ENCODE measurements at regions not wholly inside any gene's neighbourhood (a gene's known extent, or its start where the extent isn't known, plus 50 kb on each side); places are given as distances from the start of the nearest gene placed in this dataset.

- H3K36me3 ChIP-seq: no peaks in the 10 kb centered on the region
- no peak overlapping the region for H3K27ac ChIP-seq
- H3K9me3 ChIP-seq: peaks cover 0 to 59% (median 27%) of the 10 kb centered on the region in 12 donors
- intact Hi-C loops (cut with DNase I): no loop called here
- TF ChIP-seq CTCF (IDR thresholded peaks at IDR 0.05) (no peak), POLR2A (IDR thresholded peaks at IDR 0.05) (no peak)
- H3K27me3 ChIP-seq: no peaks in the 10 kb centered on the region
- no peak overlapping the region for H3K4me3 ChIP-seq
- ATAC-seq: no peak
- DNase-seq: no peak
- H3K4me1 ChIP-seq: no peaks in the 10 kb centered on the region
Measured at GRCh38 chr12:70154960-70155589, 88.2 kb upstream of the CNOT2 start.

GRCh38 chr12:70157099-70157498, 86.1 kb upstream of the CNOT2 start:
- no peaks in the 10 kb centered on the region for H3K27me3 ChIP-seq
- DNase-seq: no peak
- no peak overlapping the region for H3K27ac ChIP-seq
- no peaks in the 10 kb centered on the region for H3K36me3 ChIP-seq
- H3K9me3 ChIP-seq: peaks cover 0 to 66% (median 29%) of the 10 kb centered on the region in 12 donors
- ATAC-seq: no peak
- no peak overlapping the region for H3K4me3 ChIP-seq
- intact Hi-C loops (cut with DNase I): no loop called here
- WGBS, 4 donors: 87 to 93% (median 88%) methylated on average over 1 of the region's 1 CpG
- H3K4me1 ChIP-seq: no peaks in the 10 kb centered on the region
- TF ChIP-seq POLR2A (IDR thresholded peaks at IDR 0.05): no peak
- TF ChIP-seq CTCF (IDR thresholded peaks at IDR 0.05): no peak

GRCh38 chr12:70165450-70165849, 77.8 kb upstream of the CNOT2 start:
- Histone ChIP-seq H3K36me3 (no peaks in the 10 kb centered on the region), H3K9me3 (peaks cover 0 to 5% (median 0%) of the 10 kb centered on the region in 12 donors), H3K27ac (no peak overlapping the region), H3K27me3 (no peaks in the 10 kb centered on the region), H3K4me1 (no peaks in the 10 kb centered on the region), H3K4me3 (no peak overlapping the region)
- no peak for TF ChIP-seq CTCF (IDR thresholded peaks at IDR 0.05)
- TF ChIP-seq POLR2A (IDR thresholded peaks at IDR 0.05): no peak
- intact Hi-C loops (cut with DNase I): no loop called here
- ATAC-seq (no peak), DNase-seq (no peak)
- WGBS, 4 donors: 79 to 86% (median 84%) methylated on average over 4 of the region's 4 CpGs

- Histone ChIP-seq H3K4me3 (no peak overlapping the region), H3K9me3 (peaks cover 0 to 16% (median 0%) of the 10 kb centered on the region in 12 donors), H3K36me3 (no peaks in the 10 kb centered on the region), H3K27me3 (no peaks in the 10 kb centered on the region), H3K4me1 (no peaks in the 10 kb centered on the region), H3K27ac (no peak overlapping the region)
- intact Hi-C loops (cut with DNase I): no loop called here
- no peak for TF ChIP-seq POLR2A (IDR thresholded peaks at IDR 0.05)
- no peak for TF ChIP-seq CTCF (IDR thresholded peaks at IDR 0.05)
- DNase-seq (no peak), ATAC-seq (no peak)
Measured at GRCh38 chr12:70176290-70176689, 66.9 kb upstream of the CNOT2 start.
